ENCODE measurements at regions not wholly inside any gene's neighbourhood (a gene's known extent, or its start where the extent isn't known, plus 50 kb on each side); places are given as distances from the start of the nearest gene placed in this dataset.

DNA sequence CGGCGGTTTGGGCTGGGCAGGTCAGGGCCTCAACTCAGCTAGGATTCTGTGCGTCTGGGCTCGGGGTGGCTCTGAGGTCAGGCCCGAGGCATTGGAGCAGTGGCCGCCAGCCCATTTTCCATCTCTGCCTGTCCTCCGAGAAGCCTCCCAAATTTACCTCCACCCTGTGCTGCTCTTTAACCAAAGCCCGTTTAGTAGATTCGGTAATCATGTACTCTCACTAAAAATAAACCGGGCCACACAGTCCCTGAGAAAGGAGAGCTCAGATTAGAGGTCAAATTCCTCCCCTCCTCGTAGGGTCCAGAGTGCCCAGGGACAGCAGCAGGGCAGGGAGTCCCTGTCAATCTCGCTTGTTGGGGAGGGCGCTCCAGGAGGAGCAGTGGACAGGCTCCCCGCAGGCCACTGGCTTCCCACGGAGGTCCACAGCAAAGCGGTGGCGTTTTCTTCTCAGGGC is 88.7 kb upstream of the CHST15 start:
- H3K36me3 Mint-ChIP-seq, result no peaks in the 10 kb centered on the region

DNA sequence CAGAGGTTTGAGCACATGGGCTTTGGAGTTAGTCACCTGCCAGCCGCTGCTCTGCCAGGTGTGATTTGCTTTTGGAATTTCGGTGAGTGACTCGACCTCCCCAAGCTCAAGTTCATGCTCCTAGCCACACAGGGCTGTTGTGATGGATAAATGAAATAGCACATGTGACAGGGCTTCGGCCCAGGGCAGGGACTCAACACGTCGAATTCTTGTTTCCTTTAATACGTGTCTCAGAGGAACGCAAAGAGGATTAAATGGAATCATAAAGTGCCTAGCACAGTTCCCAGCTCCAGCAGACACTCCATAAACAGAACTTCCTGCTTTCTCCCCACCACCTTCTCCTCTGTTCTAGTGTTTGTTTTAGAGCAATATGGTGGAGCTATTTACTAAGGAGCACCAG is 88.3 kb upstream of the CHST15 start:
- Mint-ChIP-seq H3K36me3 (no peaks in the 10 kb centered on the region), H3K9me3 (no peaks in the 10 kb centered on the region), H3K4me1 (peaks cover 0 to 9% (median 6%) of the 10 kb centered on the region in 3 donors), H3K4me3 (no peak overlapping the region), H3K27me3 (peaks cover 3 to 5% (median 4%) of the 10 kb centered on the region in 3 donors), H3K27ac (no peak overlapping the region)
- ATAC-seq (ENCODE audit: low read depth in 2 of 2), result no peak
- DNase-seq, result no peak

More for the DNA sequence above, 88.7 kb upstream of the CHST15 start:
- no peak for ATAC-seq (ENCODE audit: low read depth in 2 of 2)
- peaks cover 0 to 5% (median 4%) of the 10 kb centered on the region in 3 donors for H3K4me1 Mint-ChIP-seq
- H3K9me3 Mint-ChIP-seq, result no peaks in the 10 kb centered on the region
- H3K27ac Mint-ChIP-seq, result no peak overlapping the region
- H3K27me3 Mint-ChIP-seq, result peaks cover 0 to under 1% (median 0%) of the 10 kb centered on the region in 3 donors
- no peak for DNase-seq
- H3K4me3 Mint-ChIP-seq, result no peak overlapping the region

DNA sequence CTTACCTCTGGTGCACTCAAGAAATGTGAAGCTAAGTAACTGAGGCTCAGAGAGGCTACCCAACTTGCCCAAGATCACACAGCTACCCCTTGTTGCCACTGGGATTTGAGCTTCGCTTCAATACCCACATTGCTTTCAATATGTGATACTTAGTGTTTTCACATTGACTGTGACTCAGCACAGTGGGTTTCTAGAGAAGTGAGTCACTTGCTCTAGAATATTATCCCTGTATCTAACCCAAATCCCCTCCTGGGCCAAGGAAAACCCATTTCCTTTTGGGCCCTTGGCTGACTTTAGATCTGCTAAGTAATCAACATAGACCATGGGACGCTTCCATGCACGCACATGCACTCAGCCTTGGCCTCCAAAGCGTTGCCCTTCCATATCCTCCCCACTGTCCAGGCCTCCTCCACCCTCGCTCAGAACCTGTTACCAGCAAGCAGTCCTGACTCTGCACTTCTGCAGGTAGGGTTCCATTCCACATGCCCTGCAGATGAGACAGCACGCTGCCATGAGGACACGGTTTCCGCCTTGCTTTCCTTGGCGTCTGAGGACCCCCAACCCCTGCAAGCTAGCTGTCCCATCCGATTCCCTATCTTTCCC is 87.7 kb upstream of the CHST15 start:
- H3K4me1 Mint-ChIP-seq, result peaks cover 1 to 15% (median 12%) of the 10 kb centered on the region in 3 donors
- H3K9me3 Mint-ChIP-seq, result no peaks in the 10 kb centered on the region
- no peak for DNase-seq
- H3K27ac Mint-ChIP-seq, result no peak overlapping the region
- peaks cover 3 to 9% (median 8%) of the 10 kb centered on the region in 3 donors for H3K27me3 Mint-ChIP-seq
- peak overlapping the region in 1 of 8 donors; percentile 70 for H3K4me3 Mint-ChIP-seq
- H3K36me3 Mint-ChIP-seq, result no peaks in the 10 kb centered on the region
- ATAC-seq (ENCODE audit: low read depth in 2 of 2), result no peak

DNA sequence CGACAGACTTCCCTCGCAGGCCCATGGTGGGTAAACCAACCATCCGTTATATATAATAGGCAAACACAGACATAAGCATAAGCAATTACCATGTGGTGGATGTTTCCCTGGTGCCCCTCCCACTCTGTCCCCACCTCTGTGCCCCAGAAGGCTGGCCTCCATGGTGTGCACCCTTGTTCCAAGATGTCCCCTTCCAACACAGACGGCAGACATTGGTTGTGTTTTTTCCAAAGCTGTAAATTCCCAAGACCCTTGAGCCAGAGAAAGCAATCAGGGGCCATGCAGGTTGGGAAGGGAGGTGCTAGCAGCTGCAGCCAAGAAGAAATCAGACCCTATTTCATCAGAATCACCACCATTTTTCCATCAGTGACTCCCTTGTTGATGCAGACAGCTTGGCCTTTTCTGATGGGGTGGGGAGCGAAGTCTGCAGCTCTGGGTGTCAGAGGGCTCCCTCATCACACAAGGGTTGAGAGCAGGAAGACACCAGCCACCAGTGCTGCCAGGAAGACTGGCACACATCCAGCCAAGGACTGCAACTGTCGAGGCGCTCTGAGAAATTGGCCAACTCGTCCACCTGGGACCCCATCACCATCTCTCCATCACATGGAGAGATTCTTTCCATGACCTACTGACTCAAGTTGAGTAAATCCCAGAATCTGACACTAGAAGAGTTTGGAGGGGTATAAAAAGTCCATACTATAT is 86.8 kb upstream of the CHST15 start:
- ATAC-seq (ENCODE audit: low read depth in 2 of 2), result no peak

DNA sequence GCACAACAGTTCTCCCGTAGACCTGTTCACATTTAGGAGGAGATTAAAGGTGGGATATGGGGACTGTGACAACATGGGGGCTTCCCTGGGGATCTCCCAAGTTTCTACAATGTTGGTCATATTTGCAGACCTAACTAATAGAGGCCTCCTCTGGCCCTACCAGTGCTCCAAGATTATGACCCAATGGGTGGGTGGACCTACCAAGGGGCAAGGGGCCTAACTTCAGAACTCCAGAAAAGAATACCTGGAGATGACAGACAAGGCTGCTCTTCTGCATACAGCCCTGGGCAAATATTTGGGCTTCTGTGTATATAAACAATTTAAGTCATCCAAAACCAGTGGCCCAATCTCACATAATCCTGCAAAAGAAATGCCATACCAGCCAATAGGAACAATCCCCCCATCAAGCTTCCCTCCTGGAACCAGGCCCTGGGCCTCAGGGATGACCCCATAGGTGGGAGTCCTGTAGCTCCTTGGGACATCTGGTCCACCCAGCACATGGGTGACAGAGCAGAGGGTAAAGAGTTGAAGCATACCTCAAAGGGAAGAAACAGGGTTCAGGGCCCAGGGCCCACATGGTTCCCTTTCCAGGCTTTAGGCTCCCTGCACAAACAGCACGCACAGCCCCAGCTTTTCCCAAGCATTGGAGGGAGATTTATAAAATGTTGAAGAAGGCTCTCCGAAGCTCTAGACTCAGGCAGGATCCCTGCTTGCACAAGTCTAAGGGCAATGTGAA is 86.1 kb upstream of the CHST15 start:
- no peak for ATAC-seq (ENCODE audit: low read depth in 2 of 2)
- Mint-ChIP-seq H3K9me3 (no peaks in the 10 kb centered on the region), H3K4me3 (no peak overlapping the region), H3K4me1 (peaks cover 9 to 22% (median 20%) of the 10 kb centered on the region in 3 donors), H3K27me3 (peaks cover 3 to 15% (median 13%) of the 10 kb centered on the region in 3 donors), H3K36me3 (no peaks in the 10 kb centered on the region), H3K27ac (peak overlapping the region in 2 of 6 donors; percentile 12 to 64)
- no peak for DNase-seq

More for the DNA sequence above, 86.8 kb upstream of the CHST15 start:
- Mint-ChIP-seq H3K36me3 (no peaks in the 10 kb centered on the region), H3K4me1 (peaks cover 9 to 21% (median 20%) of the 10 kb centered on the region in 3 donors), H3K27ac (peak overlapping the region in 1 of 6 donors; percentile 64), H3K4me3 (no peak overlapping the region), H3K9me3 (no peaks in the 10 kb centered on the region), H3K27me3 (peaks cover 3 to 15% (median 13%) of the 10 kb centered on the region in 3 donors)
- DNase-seq, result no peak

DNA sequence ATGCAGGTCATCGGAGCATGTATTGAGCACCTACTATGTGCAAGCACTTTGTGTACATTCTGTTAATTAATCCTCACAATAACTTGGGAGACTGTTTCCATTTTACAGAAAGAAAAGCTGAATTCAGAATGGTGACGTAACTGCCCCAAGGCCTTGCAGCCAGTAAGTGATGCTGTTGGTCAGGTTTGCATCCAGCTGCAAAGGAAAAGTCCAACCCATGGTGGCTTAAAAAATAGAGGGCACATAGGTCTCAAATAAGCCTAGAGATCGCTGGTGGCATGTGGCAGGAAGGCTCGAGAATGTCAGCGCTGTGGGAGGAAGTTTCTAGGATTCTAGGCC is 83.8 kb upstream of the CHST15 start:
- Mint-ChIP-seq H3K36me3 (no peaks in the 10 kb centered on the region), H3K4me3 (no peak overlapping the region)
- no peak for DNase-seq

DNA sequence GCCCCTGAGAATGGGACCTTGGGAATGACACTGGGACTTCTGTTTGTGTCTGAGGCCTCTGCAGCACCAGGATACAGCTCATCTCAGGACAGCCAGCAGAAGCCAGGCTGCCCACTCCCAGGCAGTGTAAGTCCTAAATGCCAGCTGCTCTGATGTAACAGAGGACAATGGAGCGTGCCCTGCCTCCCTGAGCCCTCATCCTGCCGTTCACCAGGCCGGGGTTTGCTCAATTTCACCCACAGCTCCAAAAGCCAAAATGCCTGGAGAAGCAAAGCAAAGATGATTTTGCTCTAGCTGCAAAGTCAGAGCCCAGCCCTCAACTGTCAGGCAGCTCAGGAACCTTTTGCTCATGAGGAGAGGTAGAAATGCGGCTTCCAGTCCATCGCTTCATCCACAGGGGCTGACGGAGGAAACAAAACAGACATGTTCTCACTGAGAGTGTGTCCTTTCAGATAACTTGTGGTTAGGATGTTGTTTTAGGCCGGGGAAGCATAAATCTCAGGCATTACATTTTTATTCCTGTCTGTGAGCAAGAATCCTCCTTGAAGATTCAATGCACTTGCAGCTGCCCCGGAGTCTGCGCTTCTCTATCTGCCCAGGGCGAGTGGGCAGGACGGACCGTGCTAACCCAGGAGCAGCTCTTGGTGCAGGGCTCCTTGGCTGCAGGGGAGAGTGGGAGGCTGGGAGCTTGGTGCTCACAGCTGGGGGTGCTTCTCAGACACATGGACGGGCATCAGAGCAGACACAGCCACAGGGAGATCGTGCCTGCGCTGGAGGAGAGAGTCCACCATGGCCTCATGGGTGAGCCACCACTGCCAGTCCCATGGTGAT is 83.2 kb upstream of the CHST15 start:
- no peak for ATAC-seq (ENCODE audit: low read depth in 2 of 2)
- Mint-ChIP-seq H3K9me3 (no peaks in the 10 kb centered on the region), H3K27me3 (peaks cover 3 to 22% (median 16%) of the 10 kb centered on the region in 3 donors), H3K27ac (peak overlapping the region in 1 of 6 donors; percentile 76), H3K4me1 (peaks cover 13 to 22% (median 15%) of the 10 kb centered on the region in 3 donors), H3K4me3 (no peak overlapping the region), H3K36me3 (no peaks in the 10 kb centered on the region)
- no peak for DNase-seq

More for the DNA sequence above, 83.8 kb upstream of the CHST15 start:
- ATAC-seq (ENCODE audit: low read depth in 2 of 2), result no peak
- peak overlapping the region in 2 of 6 donors; percentile 71 to 76 for H3K27ac Mint-ChIP-seq
- H3K4me1 Mint-ChIP-seq, result peaks cover 13 to 22% (median 15%) of the 10 kb centered on the region in 3 donors
- H3K9me3 Mint-ChIP-seq, result no peaks in the 10 kb centered on the region
- peaks cover 3 to 22% (median 14%) of the 10 kb centered on the region in 3 donors for H3K27me3 Mint-ChIP-seq

DNA sequence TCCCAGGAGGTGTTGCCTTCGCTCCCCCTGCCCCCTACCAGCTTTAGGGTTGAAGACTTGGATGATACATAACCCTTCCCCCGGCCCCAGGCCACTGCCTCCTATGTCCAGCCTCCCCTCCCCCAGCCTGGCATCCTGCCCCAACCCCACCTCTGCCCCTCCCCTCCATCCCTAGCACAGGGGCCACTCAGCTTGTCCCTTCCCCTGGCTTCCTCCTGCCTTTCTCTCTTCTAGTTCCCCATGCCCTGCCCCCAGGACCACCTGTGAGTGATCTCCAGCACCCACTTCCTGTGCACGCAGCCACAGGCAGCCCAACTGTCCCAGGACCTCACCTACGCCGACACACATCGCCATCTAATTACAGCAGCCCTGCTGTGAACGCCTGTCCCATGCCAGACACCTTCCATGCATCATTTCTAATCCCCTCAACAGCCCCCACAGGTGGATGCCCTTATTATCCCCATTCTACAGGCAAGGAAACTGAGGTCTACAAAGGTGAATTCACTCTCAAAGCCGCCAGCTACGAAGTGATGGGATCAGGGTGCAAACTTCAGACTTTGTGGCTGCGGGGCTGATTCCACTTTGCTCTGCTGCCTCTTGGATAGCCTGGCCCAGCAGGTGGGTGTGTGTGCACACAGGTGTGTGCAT is 82.4 kb upstream of the CHST15 start:
- Mint-ChIP-seq H3K4me3 (peak overlapping the region in 1 of 8 donors; percentile 62), H3K9me3 (no peaks in the 10 kb centered on the region), H3K36me3 (no peaks in the 10 kb centered on the region), H3K27ac (peak overlapping the region in 3 of 6 donors; percentile 39 to 78 (median 64)), H3K27me3 (peaks cover 3 to 22% (median 16%) of the 10 kb centered on the region in 3 donors), H3K4me1 (peaks cover 13 to 22% (median 15%) of the 10 kb centered on the region in 3 donors)
- no peak for DNase-seq
- ATAC-seq (ENCODE audit: low read depth in 2 of 2), result peak in 1 of 2 donors; percentile 33

DNA sequence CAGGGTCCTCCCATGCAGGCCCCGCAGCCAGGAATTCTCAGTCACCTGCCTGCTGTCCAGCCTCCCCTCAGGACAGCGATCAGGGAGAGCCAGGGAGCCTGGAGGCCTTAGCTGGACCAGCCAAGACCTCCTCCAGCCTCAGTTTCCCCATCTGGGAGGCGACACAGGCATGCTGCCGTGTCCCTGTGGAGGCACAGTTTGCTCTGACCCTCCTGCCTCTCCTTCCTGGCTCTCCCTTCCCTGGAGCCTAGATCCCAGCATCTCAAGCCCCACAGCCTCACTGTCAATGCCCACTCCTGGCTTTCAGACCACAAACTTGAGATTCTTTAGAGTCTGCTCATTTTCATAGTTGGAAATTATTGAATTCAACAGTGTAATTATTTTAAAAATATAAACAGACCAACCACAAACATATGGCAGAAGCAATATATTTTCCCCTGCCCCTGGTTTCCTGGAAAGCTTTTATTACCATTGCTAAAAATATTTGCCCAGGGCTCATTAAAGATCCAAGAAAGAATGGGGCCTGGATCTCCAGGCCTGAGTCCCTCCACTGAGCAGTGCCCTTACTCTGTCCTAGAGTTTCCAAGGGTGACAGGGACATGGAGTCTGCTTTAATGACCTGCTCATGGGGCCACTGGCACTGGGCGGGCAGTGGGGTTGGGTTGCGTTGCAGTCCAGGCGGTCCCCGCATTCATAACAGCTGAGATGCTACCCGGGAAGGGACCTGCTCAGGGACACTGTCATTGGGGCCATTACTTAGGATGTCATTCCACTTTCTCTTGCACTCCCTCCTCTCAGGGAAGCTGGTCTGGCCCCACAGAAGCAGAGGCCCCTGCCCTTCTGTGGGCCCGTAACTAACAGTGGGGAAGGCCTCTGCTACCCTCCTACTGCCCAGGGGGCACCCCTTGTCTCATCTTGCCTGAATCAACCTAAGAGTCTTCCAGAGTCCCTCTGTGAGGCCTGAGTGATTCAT is 81.6 kb upstream of the CHST15 start:
- H3K9me3 Mint-ChIP-seq, result no peaks in the 10 kb centered on the region
- no peak overlapping the region for H3K27ac Mint-ChIP-seq
- H3K4me3 Mint-ChIP-seq, result no peak overlapping the region
- peaks cover 13 to 20% (median 15%) of the 10 kb centered on the region in 3 donors for H3K4me1 Mint-ChIP-seq
- ATAC-seq (ENCODE audit: low read depth in 2 of 2), result no peak
- peaks cover 3 to 22% (median 16%) of the 10 kb centered on the region in 3 donors for H3K27me3 Mint-ChIP-seq
- no peaks in the 10 kb centered on the region for H3K36me3 Mint-ChIP-seq
- DNase-seq, result no peak

DNA sequence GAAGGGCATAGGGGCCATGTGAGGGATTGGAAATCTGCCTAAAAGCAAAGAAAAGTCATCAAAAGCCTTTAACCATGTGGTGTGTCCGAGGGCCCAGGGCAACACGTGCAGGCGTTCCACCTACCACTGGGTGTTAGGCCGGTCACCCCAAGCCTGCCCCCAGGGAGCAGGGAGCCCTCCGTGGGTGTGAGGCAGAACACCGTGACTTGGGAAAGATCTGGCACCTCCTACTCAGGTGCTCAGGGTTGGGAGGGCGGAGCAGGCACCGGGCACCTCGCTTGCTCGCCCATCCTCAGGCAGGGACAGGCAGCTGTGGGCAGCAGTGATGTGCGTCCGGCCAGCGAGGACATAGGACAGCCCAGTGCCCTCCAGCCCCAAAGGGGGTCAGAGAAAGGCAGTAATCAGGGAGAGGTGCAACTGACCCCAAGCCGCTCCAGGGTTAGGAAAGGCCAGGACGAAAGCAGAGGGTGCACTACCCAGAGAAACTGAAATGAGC is 80.7 kb upstream of the CHST15 start:
- DNase-seq (no peak), ATAC-seq (ENCODE audit: low read depth in 2 of 2) (no peak)
- H3K4me3 Mint-ChIP-seq, result no peak overlapping the region

DNA sequence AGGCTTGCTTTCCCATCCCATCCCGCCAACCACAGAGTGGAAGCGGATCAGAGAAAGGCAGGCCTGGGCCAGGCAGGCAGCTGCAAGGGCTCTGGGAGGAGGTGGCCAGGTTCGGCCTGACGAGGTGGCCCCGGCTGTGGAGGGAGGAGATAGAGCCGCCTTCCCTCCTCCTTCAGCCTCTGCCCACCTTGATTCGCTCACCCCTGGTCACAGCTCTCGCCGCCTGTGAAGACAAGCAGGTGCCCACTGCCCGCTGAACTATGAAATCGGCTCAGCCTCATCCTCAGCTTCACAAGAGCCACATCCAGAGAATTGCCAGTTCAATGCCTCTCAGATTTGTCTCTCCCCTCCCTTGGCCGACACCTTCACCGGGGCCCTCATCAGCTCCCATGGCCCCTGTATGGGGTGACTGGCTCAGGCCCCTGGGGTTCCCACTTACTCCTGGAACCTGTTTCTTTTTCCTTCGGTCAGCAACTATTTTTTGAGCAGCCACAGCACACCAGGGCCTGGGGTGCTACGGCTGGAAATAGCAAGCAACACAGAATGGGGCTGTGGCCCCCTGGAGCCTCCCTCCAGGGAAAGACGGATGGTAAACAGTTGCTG is 80.0 kb upstream of the CHST15 start:
- Mint-ChIP-seq H3K27me3 (peaks cover 3 to 22% (median 16%) of the 10 kb centered on the region in 3 donors), H3K4me1 (peaks cover 13 to 20% (median 15%) of the 10 kb centered on the region in 3 donors), H3K4me3 (no peak overlapping the region), H3K36me3 (no peaks in the 10 kb centered on the region), H3K27ac (peak overlapping the region in 1 of 6 donors; percentile 69), H3K9me3 (no peaks in the 10 kb centered on the region)
- no peak for DNase-seq
- ATAC-seq (ENCODE audit: low read depth in 2 of 2), result no peak

More for the DNA sequence above, 80.7 kb upstream of the CHST15 start:
- Mint-ChIP-seq H3K27ac (no peak overlapping the region), H3K4me1 (peaks cover 13 to 20% (median 15%) of the 10 kb centered on the region in 3 donors), H3K27me3 (peaks cover 3 to 22% (median 16%) of the 10 kb centered on the region in 3 donors), H3K36me3 (no peaks in the 10 kb centered on the region), H3K9me3 (no peaks in the 10 kb centered on the region)

Measured in naive B cell (primary cell).